ENCODE measurements at regions not wholly inside any gene's neighbourhood (a gene's known extent, or its start where the extent isn't known, plus 50 kb on each side); places are given as distances from the start of the nearest gene placed in this dataset.
"Not testable (repeated sequence)": the region's sequence is repeated elsewhere in the genome, so short reads cannot be mapped to it uniquely, and the experiment has no call there.

DNA sequence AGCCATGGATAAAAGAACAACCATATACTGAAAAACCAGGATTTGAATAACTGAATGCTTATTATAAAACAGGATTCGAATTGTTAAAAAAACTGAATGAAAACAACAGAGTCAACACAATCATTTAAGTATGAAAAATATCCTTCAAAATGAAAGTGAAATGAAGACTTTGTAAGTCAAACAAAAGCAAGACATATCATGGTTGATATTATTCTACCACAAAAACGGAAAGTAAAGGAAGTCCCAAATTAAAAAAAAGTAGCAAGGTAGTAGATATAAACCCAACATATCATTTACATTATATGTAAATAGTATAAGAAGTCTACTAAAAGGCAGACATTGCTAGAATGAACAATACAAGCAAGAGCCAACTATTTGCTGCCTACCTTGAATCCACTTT lies 63.1 kb upstream of the POTEC start:
- CTCF ChIA-PET; intact Hi-C loops (cut with micrococcal nuclease); H3K36me3 Mint-ChIP-seq (ENCODE audit: low read depth); DNase-seq; H3K4me3 Mint-ChIP-seq; H3K9me3 Mint-ChIP-seq; H3K27me3 Mint-ChIP-seq (ENCODE audit: low read depth): not testable (repeated sequence)
- peaks cover 25% of the 10 kb centered on the region for H3K4me1 Mint-ChIP-seq (ENCODE audit: low read depth)
- peak overlapping the region; percentile 46 for H3K27ac Mint-ChIP-seq

DNA sequence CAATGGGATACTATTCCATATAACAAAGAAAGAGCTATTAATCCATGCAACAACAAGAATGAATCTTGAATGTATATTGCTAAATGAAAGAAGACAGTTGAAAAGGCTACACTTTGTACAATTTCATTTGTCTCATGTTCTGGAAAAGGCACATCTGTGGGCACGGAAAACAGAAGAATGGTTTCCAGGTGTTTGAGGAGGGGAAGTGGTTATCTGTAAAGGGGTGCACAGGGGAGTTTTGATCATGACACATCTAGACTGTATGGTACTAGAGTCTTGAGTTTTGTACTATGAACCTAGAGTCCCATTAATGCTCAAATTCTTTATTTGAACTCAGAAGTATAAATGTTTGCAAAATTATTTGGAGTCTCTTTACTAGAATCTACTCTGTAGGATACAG lies 64.0 kb upstream of the POTEC start:
- H3K36me3 Mint-ChIP-seq (ENCODE audit: low read depth); H3K27me3 Mint-ChIP-seq (ENCODE audit: low read depth); H3K4me3 Mint-ChIP-seq; DNase-seq; intact Hi-C loops (cut with micrococcal nuclease); CTCF ChIA-PET; H3K27ac Mint-ChIP-seq; H3K9me3 Mint-ChIP-seq: not testable (repeated sequence)
- peaks cover 28% of the 10 kb centered on the region for H3K4me1 Mint-ChIP-seq (ENCODE audit: low read depth)

DNA sequence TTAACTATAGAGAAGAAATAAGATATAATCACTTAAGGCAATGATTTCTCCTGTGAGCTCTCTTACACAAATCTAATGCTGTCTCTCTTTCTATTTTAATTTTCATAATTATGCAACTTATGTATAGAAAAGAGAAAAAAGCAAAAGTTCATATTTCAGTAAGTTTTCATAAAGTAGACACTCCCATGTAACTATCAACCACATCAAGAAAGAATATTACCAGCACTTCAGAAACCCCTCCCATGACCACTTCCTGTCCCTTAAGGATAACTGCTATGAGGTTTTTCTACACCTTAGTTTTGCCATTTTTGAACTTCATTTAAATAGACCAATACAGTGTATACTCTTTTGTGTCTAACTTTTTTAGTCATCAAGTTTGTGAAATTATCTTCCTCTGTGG lies 69.0 kb upstream of the POTEC start:
- H3K9me3 Mint-ChIP-seq; CTCF ChIA-PET; H3K4me3 Mint-ChIP-seq; H3K36me3 Mint-ChIP-seq (ENCODE audit: low read depth); H3K27me3 Mint-ChIP-seq (ENCODE audit: low read depth); intact Hi-C loops (cut with micrococcal nuclease); DNase-seq; H3K27ac Mint-ChIP-seq: not testable (repeated sequence)
- H3K4me1 Mint-ChIP-seq (ENCODE audit: low read depth) = peaks cover 21% of the 10 kb centered on the region

DNA sequence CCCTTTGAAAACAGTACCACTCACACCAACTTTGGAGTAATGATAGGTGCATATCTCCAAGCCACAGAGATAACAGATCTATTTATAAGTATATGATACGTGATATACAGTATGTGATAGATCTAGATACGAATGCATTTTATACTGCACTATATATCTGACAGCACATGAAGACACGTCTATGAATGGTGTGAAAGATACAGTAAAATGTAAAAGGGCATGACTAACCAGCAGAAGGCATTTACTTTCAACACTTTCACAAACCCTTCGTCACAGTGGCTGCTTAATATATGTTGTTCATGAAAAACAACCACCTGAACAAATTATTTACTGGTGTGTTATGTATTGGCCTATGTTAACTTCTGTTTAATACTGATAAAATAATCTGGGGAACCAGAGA lies 71.1 kb upstream of the POTEC start:
- H3K4me3 Mint-ChIP-seq; DNase-seq; intact Hi-C loops (cut with micrococcal nuclease); H3K27me3 Mint-ChIP-seq (ENCODE audit: low read depth); CTCF ChIA-PET; H3K27ac Mint-ChIP-seq; H3K36me3 Mint-ChIP-seq (ENCODE audit: low read depth): not testable (repeated sequence)
- Mint-ChIP-seq H3K4me1 (ENCODE audit: low read depth) (peaks cover 14% of the 10 kb centered on the region), H3K9me3 (peaks cover 12% of the 10 kb centered on the region)

DNA sequence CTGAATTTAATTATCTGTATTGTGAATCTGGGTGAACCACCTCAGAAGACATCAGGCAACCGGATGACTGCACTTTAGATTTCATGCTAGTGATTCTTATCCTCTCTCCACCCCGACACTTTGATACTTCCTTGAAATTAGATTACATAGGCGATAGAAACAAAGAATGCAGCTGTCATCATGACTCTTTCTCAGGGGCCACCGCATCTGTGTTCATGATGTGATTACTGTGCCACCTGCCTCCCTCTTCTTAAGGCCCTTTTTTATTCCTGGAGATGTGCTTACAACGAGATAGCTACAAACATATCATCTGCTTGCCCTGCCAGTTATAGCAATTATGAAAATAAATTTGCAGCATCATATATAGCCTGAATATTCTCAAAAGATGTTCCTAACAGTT lies 83.9 kb upstream of the POTEC start:
- H3K27ac Mint-ChIP-seq; H3K27me3 Mint-ChIP-seq (ENCODE audit: low read depth); intact Hi-C loops (cut with micrococcal nuclease); H3K4me1 Mint-ChIP-seq (ENCODE audit: low read depth); H3K9me3 Mint-ChIP-seq; H3K36me3 Mint-ChIP-seq (ENCODE audit: low read depth); DNase-seq; CTCF ChIA-PET; H3K4me3 Mint-ChIP-seq: not testable (repeated sequence)

DNA sequence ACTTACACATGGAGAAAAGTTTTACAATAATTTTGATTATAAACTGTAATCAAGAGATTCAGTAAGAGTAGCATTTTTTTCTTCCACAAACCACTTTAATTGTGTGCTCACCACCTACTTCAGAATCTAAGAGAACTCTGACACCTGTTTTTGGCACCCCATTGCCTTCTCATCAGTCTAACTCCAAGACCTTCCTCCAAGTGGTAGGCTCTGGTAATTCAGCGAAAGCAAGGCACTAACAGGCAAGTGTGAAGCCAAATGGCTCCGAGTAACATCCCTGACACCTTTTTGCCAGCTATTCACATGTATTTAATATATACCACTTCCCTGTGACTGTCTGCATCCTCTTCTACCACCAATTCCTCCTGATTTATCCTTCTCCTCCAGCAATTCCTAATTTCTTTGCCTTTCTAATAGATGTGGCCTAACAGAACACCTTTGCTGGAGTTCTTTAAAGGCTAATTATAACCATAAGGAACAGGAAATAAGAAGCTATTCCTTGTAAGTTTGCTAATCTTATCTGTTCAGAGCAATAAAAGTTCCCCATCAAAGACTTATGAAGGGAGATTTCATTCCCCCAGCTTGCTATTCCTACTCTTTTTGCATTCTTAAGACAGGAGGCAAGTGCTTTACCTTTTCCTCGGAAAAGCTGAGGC lies 85.1 kb upstream of the POTEC start:
- H3K36me3 Mint-ChIP-seq (ENCODE audit: low read depth); H3K9me3 Mint-ChIP-seq; H3K27me3 Mint-ChIP-seq (ENCODE audit: low read depth); H3K4me3 Mint-ChIP-seq; CTCF ChIA-PET; H3K4me1 Mint-ChIP-seq (ENCODE audit: low read depth); intact Hi-C loops (cut with micrococcal nuclease); H3K27ac Mint-ChIP-seq; DNase-seq: not testable (repeated sequence)

DNA sequence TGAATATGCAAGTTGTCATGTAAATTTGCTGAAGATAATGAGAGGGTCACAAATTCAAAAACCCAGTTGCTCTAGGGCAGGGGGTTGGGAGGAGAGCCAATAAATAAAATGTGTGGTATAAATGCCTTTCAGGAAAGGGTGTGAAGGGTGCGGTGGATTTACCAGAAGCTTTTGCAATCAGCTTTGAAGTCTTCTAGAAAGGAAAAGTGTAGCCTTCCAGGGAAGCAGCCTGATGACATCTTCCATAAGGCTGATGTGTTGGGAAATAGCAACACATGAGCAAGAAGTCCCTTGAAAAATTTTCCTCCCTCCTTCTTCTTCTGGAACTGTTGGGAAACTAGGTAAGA lies 85.6 kb upstream of the POTEC start:
- CTCF ChIA-PET; H3K27ac Mint-ChIP-seq; H3K27me3 Mint-ChIP-seq (ENCODE audit: low read depth); H3K9me3 Mint-ChIP-seq; H3K36me3 Mint-ChIP-seq (ENCODE audit: low read depth); intact Hi-C loops (cut with micrococcal nuclease); DNase-seq; H3K4me3 Mint-ChIP-seq; H3K4me1 Mint-ChIP-seq (ENCODE audit: low read depth): not testable (repeated sequence)

DNA sequence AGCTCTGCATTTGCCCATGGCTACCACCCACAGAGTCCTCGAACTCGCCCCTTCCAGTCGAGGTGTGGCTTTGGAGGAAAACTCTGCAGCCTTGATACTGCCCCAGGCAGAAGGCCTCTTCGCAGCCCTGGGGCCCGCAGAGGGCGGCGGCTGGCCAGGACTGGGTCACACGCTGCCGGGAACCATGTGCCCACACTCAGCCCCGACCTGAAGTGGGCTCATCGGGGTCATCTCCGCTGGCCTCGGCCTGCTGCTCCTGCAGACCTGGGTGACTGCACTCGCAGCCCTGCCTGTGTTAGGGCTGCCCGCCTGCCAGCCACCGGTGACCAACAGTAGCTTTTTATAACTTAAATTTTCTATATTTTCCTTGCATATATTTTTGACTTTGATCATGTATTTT lies 89.6 kb upstream of the POTEC start:
- H3K9me3 Mint-ChIP-seq; H3K27ac Mint-ChIP-seq; CTCF ChIA-PET; intact Hi-C loops (cut with micrococcal nuclease); H3K4me3 Mint-ChIP-seq; H3K4me1 Mint-ChIP-seq (ENCODE audit: low read depth); DNase-seq; H3K27me3 Mint-ChIP-seq (ENCODE audit: low read depth); H3K36me3 Mint-ChIP-seq (ENCODE audit: low read depth): not testable (repeated sequence)

DNA sequence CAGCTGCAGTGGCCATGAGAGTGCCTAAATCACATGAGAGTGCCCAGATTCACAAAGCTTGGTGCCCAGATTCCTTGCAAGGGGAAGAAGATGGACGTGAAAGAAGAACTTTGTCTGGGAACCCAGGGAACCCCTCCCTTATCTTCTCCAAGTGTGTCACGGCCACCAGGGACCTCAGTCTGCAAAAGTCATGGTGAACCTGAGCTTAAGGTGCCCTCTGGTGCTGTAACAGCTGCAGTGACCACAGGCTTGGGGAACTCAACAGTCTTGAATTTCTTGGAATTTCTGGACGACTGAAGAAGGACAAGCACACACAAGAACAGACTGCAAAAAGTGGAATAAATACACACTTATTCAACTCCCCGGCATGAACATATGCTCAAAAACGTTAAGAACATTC lies 94.6 kb upstream of the POTEC start:
- H3K36me3 Mint-ChIP-seq (ENCODE audit: low read depth); H3K4me3 Mint-ChIP-seq; DNase-seq; CTCF ChIA-PET; H3K27ac Mint-ChIP-seq; H3K27me3 Mint-ChIP-seq (ENCODE audit: low read depth); H3K9me3 Mint-ChIP-seq; H3K4me1 Mint-ChIP-seq (ENCODE audit: low read depth); intact Hi-C loops (cut with micrococcal nuclease): not testable (repeated sequence)

DNA sequence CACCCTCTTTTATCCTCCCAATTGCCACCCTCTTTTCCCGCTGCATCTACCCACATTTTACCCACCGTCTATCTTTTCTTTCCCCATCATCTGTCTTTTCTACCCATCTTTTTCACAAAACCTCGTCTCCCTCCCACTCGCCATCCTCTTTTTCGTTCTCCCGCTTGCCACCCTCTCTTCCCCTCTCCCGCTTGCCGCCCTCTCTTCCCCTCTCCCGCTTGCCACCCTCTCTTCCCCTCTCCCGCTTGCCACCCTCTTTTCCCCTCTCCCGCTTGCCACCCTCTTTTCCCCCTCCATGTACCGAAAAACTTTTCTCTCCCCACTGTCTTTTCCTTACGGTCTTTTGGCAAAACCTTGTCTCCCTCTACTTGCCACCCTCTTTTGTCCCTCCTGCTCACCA lies 97.7 kb upstream of the POTEC start:
- DNase-seq; H3K27me3 Mint-ChIP-seq (ENCODE audit: low read depth); H3K36me3 Mint-ChIP-seq (ENCODE audit: low read depth); H3K27ac Mint-ChIP-seq; intact Hi-C loops (cut with micrococcal nuclease); H3K9me3 Mint-ChIP-seq; CTCF ChIA-PET; H3K4me3 Mint-ChIP-seq: not testable (repeated sequence)
- peaks cover 14% of the 10 kb centered on the region for H3K4me1 Mint-ChIP-seq (ENCODE audit: low read depth)

DNA sequence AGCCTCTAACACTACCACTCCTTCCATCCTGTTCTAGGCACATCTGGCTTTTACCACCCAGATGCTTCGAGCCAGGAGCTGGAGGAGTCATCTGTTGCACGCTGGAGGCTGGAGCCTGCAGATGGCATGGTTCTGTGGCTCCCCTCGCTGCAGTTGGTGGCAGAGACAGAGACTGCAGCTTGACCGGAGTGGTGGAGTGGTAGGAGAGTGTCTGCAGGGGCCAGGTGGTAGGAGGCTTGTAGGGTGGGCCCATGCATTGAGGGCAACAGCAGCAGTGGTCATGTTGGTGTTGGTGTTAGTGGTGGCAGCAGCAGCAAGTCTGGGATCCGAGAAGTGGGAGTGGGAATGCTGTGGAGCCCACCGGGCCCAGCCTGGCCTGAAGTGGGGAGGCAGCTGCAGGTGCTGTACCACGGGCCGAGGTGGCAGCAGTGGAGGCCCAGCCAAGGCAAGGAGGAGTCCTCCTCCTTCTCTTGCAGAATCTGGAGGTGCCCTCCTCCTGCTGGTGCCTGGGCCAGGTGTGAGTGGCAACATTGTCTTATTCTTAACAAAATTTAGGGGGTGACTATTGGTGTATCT lies 100.4 kb upstream of the POTEC start:
- H3K4me1 Mint-ChIP-seq (ENCODE audit: low read depth) = peaks cover 13% of the 10 kb centered on the region
- H3K4me3 Mint-ChIP-seq; DNase-seq; H3K36me3 Mint-ChIP-seq (ENCODE audit: low read depth); intact Hi-C loops (cut with micrococcal nuclease); H3K27me3 Mint-ChIP-seq (ENCODE audit: low read depth); H3K9me3 Mint-ChIP-seq; H3K27ac Mint-ChIP-seq; CTCF ChIA-PET: not testable (repeated sequence)

DNA sequence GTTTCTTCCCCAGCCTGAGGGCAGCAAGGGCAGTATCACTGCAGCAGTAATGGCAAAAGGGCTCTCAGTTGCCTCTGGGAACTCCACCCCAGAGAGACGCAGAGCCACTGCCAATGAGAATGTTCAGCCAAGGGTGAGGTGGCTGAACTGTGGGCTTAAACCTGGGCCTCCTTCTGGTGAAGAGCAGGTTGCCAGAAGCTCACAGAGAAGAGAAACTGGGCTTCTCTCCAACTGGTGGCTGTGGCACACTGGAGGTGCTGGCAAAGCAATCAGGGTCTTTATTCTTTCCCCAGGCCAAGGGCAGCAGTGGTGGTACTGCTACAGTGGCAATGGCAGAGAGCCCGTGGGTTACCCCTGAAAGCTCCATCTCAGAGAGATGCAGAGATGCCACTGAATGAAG lies 54.9 kb upstream of the ANKRD30B start:
- H3K4me3 Mint-ChIP-seq; H3K27me3 Mint-ChIP-seq (ENCODE audit: low read depth); H3K27ac Mint-ChIP-seq; CTCF ChIA-PET; H3K4me1 Mint-ChIP-seq (ENCODE audit: low read depth); H3K36me3 Mint-ChIP-seq (ENCODE audit: low read depth); DNase-seq; intact Hi-C loops (cut with micrococcal nuclease); H3K9me3 Mint-ChIP-seq: not testable (repeated sequence)

DNA sequence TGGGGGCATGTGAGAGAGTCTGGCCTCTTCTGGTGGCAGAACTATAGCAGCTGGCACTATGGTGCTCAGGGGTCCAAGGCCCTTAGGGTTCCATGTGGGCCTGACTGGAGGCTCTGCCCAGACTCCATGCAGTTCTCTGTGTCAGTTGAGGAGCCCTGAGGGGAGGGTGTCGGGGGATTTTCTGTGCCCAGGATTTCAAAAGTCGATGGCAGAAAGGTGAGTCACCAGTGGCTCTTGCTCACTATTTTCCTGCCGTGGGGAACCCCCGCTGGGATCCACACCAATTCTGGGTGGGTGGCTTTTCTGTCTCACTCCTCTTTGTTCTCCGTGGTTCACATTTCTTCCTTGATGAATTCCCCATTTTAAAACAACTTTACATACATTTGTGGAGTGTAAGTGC lies 54.1 kb upstream of the ANKRD30B start:
- H3K27ac Mint-ChIP-seq; H3K9me3 Mint-ChIP-seq; CTCF ChIA-PET; H3K27me3 Mint-ChIP-seq (ENCODE audit: low read depth); intact Hi-C loops (cut with micrococcal nuclease); H3K4me3 Mint-ChIP-seq; H3K4me1 Mint-ChIP-seq (ENCODE audit: low read depth); H3K36me3 Mint-ChIP-seq (ENCODE audit: low read depth): not testable (repeated sequence)
- peak; percentile 8 for DNase-seq

DNA sequence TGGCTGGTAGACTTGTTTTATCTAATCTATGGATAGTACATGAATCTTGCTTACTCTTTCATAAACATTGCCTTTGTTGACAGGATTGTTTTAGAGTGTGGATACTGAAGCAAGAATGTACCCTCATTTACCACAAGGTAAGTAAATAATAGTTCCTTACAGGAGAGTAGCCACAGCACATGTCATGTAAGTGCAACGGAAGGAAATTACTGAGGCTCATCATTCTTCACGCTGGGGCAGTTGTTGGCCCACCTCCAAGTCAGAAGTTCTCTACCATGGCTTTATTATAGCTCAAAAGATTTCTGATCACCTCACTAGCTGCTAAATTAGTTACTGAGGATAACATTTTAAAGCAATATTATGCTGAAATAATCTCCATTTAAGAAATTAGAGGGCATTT lies 50.0 kb upstream of the ANKRD30B start:
- DNase-seq; H3K4me3 Mint-ChIP-seq; H3K36me3 Mint-ChIP-seq (ENCODE audit: low read depth); H3K27me3 Mint-ChIP-seq (ENCODE audit: low read depth); H3K27ac Mint-ChIP-seq; intact Hi-C loops (cut with micrococcal nuclease); H3K4me1 Mint-ChIP-seq (ENCODE audit: low read depth); H3K9me3 Mint-ChIP-seq; CTCF ChIA-PET: not testable (repeated sequence)

Measured in activated naive CD4-positive, alpha-beta T cell treated with anti-CD3 and anti-CD28 coated beads for 36 hours (primary cell).